ENCODE measurements at regions not wholly inside any gene's neighbourhood (a gene's known extent, or its start where the extent isn't known, plus 50 kb on each side); places are given as distances from the start of the nearest gene placed in this dataset.

DNA sequence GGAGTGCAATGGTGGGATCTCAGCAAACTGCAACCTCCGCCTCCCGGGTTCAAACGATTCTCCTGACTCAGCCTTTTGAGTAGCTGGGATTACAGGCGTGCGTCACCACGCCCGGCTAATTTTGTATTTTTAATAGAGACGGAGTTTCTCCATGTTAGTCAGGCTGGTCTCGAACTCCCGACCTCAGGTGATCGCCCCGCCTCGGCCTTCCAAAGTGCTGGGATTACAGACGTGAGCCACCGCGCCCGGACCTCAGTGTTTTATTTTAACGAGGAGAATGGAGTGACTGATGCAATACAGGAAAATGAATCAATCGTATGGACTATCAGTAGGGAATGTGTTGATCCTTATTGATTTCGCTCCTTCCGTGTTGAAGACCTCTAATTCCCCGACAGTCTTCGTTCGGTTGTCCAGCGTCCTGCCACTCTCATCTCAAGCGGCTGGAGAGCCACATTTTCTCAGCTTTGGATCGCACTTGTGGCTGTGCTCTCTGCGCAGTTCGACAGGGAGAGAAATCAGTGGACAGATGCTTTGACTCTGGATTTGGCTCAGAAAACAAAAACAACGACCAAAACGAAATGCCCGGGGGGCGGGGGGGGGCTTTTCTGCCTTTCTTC lies 166.2 kb downstream of the TRIM27 start:
- H3K4me3 ChIP-seq (ENCODE audit: low read depth, low read length), result no peak overlapping the region
- H3K27me3 ChIP-seq (ENCODE audit: control insufficient read depth, insufficient read depth, low read length), result peaks cover 7% of the 10 kb centered on the region
- DNase-seq (ENCODE audit: low read depth), result no peak
- H3K36me3 ChIP-seq (ENCODE audit: control insufficient read depth, insufficient read depth, low read length), result no peaks in the 10 kb centered on the region
- TF ChIP-seq, protein P1, sequence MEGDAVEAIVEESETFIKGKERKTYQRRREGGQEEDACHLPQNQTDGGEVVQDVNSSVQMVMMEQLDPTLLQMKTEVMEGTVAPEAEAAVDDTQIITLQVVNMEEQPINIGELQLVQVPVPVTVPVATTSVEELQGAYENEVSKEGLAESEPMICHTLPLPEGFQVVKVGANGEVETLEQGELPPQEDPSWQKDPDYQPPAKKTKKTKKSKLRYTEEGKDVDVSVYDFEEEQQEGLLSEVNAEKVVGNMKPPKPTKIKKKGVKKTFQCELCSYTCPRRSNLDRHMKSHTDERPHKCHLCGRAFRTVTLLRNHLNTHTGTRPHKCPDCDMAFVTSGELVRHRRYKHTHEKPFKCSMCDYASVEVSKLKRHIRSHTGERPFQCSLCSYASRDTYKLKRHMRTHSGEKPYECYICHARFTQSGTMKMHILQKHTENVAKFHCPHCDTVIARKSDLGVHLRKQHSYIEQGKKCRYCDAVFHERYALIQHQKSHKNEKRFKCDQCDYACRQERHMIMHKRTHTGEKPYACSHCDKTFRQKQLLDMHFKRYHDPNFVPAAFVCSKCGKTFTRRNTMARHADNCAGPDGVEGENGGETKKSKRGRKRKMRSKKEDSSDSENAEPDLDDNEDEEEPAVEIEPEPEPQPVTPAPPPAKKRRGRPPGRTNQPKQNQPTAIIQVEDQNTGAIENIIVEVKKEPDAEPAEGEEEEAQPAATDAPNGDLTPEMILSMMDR (IDR thresholded peaks at IDR 0.05; ENCODE audit: insufficient read depth, low read length, poor library complexity, severe bottlenecking), result no peak

DNA sequence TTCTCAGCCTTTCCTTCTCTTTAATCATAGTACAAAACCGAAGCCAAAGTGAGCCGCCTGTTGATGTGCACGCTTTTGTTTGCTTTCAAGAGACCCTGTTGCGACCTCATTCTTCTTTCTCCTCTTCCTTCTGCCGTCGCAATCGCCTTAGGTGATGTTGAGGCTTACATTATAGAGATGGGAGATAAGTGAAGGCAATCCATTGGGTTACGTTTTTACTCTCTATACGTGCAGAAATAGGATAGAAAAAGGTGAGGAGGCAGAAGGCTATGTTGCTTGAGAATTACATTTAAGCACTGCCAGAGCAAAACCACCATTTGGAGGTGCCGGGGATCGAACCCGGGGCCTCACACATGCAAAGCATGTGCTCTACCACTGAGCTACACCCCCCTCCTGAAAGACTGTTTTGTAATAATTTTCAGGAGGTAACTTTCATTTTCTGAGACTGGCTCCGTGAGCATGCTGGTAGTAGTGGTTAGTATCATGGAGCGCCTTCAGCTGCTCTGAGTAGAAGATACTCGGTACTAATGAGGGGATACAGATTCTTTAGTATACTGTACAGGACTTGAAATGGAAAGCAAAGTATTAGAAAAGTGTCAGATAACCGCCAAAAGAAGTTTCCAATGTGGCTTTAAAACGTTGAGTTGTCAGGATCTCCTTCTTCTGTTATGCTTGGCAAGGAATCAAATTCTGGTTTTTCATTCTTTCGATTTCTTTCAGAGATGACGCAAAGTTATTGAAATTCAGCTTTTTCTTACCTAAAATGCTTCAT lies 165.6 kb downstream of the TRIM27 start:
- Histone ChIP-seq H3K36me3 (ENCODE audit: control insufficient read depth, insufficient read depth, low read length) (no peaks in the 10 kb centered on the region), H3K27me3 (ENCODE audit: control insufficient read depth, insufficient read depth, low read length) (peaks cover 7% of the 10 kb centered on the region), H3K4me3 (ENCODE audit: low read depth, low read length) (no peak overlapping the region)
- no peak for DNase-seq (ENCODE audit: low read depth)
- TF ChIP-seq, protein P1 (IDR thresholded peaks at IDR 0.05; ENCODE audit: insufficient read depth, low read length, poor library complexity, severe bottlenecking), result no peak

DNA sequence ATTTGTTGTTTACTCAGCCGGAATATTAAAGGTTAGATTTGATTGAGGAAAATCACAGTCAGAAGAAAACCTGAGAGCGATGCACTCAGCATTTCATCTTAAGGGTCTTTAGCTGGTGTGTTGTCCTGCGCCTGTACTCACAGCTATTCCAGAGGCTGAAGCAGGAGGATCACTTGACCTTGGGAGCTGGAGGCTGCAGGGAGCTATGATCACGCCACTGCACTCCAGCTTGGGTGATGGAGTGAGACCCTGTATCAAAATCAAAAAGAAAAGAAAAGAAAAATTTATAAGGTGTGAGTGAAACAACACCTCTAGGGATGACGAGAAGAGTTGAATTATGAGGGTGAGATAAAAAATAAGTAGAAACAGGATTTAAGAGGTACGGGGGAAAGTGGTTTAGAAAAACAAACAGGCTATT lies 165.0 kb downstream of the TRIM27 start:
- no peak overlapping the region for H3K4me3 ChIP-seq (ENCODE audit: low read depth, low read length)
- DNase-seq (ENCODE audit: low read depth), result no peak
- no peaks in the 10 kb centered on the region for H3K36me3 ChIP-seq (ENCODE audit: control insufficient read depth, insufficient read depth, low read length)

DNA sequence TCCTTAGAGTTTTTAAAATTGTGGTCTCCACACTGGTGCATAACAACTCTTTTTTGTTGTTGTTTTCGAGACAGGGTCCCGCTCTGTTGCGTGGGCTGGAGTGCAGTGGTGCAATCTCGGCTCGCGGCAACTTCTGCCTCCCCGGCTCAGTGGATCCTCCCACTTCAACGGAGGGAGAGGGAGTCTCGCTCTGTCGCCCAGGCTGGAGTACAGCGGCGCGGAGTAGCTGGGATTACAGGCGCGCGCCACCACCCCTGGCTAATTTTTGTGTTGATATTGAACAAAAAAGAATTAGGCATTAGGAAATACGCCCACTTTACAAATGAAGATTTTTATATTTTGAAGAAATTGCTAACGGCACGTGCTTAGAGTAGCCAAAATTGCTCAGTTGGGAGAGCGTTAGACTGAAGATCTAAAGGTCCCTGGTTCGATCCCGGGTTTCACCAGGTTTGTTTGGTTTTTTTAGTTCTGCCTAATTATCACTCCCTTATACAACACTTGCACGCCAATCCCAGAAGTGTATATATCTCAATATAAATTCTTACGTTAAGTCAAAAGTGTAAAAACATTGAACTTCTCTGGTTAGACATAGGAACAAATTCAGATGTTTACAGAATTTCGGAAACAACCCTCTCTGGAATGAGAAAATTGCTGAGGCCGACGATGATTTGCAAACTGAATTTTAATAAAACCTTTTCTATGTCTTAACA lies 159.6 kb downstream of the TRIM27 start:
- peaks cover 45% of the 10 kb centered on the region for H3K27me3 ChIP-seq (ENCODE audit: control insufficient read depth, insufficient read depth, low read length)
- DNase-seq (ENCODE audit: low read depth), result no peak
- H3K36me3 ChIP-seq (ENCODE audit: control insufficient read depth, insufficient read depth, low read length), result no peaks in the 10 kb centered on the region
- H3K4me3 ChIP-seq (ENCODE audit: low read depth, low read length), result no peak overlapping the region
- TF ChIP-seq, protein P1 (IDR thresholded peaks at IDR 0.05; ENCODE audit: insufficient read depth, low read length, poor library complexity, severe bottlenecking), result no peak

More for the DNA sequence above, 165.0 kb downstream of the TRIM27 start:
- TF ChIP-seq, protein P1 (IDR thresholded peaks at IDR 0.05; ENCODE audit: insufficient read depth, low read length, poor library complexity, severe bottlenecking), result no peak
- peaks cover 7% of the 10 kb centered on the region for H3K27me3 ChIP-seq (ENCODE audit: control insufficient read depth, insufficient read depth, low read length)

DNA sequence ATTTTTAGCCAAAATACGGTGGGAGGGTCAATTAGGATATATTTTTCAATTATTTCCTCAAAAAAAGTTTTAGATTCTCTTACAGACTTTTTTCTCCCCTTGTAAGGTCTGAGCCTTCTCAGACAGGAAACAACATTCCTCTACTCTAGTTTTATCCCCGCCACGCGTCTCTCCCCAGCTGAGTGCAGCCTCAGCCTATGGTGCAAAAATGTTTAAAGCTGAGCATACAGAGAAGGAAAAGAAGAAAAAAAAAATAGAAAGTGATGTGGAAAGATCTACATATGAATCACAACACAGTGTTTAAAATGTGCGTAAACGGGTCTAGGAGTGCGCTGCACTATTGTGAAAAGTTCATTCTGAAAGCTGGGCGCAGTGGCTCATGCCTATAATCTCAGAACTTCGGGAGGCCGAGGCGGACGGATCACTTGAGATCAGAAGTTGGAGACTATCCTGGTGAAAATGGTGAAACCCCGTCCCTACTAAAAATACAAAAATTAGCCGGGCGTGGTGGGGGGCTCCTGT lies 159.0 kb downstream of the TRIM27 start:
- Histone ChIP-seq H3K27me3 (ENCODE audit: control insufficient read depth, insufficient read depth, low read length) (peaks cover 48% of the 10 kb centered on the region), H3K4me3 (ENCODE audit: low read depth, low read length) (no peak overlapping the region)
- TF ChIP-seq, protein P1 (IDR thresholded peaks at IDR 0.05; ENCODE audit: insufficient read depth, low read length, poor library complexity, severe bottlenecking), result no peak

More for the DNA sequence above, 159.0 kb downstream of the TRIM27 start:
- no peak for DNase-seq (ENCODE audit: low read depth)
- no peaks in the 10 kb centered on the region for H3K36me3 ChIP-seq (ENCODE audit: control insufficient read depth, insufficient read depth, low read length)

Measured in kidney epithelial cell (primary cell).